ENCODE measurements at regions not wholly inside any gene's neighbourhood (a gene's known extent, or its start where the extent isn't known, plus 50 kb on each side); places are given as distances from the start of the nearest gene placed in this dataset.
A peak's percentile ranks its signal among the peaks of the same experiment; 100 is the strongest.

DNA sequence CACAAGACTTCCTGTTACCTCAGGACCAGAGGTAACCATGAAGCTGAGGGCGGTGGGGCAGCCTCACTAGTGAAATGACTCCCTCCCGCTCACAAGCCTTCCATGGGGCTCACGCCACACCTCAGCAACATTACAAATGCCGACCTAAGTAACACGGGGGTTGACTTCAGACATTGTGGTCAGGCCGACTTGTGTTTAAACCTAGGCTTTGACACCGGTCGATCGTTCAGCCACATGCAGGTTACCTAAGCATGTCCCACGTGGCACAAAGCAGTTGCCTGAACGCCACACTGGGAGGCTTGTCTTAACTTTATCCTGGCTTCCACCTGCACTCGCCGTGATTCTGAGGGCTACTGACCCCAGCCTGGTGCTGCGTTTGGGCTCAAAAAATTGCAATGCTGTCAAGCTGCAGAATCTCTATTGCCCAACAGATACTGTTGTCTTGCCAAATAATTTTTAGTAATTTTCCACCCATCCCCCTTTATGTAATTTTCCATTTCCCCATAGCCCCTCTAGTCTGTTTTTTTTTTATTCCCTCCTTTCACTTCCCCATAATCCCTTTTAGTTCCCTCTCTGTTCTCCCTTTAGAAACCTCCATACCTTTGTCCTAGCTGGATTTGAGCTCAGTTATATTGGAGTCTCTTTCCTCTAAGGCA, 158.6 kb upstream of the RGMA start:
- FAIRE-seq: no peak
- Histone ChIP-seq H3K36me3 (ENCODE audit: control insufficient read depth in 2 of 3, insufficient read depth in 3 of 3, low read length in 3 of 3) (no peaks in the 10 kb centered on the region), H3K9ac (ENCODE audit: low read length in 3 of 3) (no peak overlapping the region)

DNA sequence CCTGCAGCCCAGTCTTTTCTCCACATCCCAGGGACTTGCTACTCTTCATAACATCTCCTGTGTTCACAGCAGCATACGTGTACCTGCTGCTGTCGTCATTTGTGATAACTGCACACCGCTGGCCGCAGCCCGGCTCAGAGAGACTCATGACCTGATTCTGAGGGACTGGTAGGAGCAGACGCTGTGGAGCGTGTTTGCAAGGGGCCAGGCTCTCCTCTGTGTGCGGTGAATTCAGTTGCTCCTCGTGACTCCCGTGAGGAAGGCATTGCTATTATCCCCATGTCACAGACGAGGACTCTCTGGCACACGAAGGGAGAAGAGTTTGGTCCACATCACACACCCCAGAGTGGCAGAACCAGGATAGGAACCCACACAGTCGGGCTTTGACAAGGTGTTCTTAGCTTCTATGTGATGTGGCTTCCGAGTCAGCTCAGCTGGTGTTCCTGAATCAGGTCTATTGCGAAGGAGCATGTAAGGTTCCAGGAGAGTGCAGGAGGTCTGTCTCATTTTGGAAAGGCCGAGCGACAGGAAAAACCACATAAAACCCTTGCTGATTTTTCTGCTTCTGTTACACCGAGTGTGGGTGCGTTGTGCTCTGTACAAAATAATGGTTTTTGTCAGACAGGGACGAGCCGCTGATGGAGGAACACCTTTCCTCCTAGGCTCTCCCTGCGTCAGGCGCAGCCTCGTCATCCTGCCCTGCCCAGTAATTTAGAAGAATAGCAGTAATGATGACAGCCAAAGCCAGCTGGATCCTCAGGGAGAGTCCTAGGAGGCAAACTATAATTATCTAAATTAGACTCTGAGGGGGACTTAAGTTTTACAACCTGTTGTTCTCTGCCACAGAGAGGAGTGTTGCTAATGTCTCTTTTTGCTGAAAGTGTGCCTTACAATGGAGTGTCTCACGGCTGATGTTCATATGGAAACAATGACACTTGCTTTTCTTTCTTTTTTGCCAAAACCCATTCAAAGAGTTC, 157.5 kb upstream of the RGMA start:
- H3K9me3 ChIP-seq (ENCODE audit: control insufficient read depth in 2 of 3, insufficient read depth in 1 of 3, low read length in 3 of 3): no peaks in the 10 kb centered on the region
- H3K36me3 ChIP-seq (ENCODE audit: control insufficient read depth in 2 of 3, insufficient read depth in 3 of 3, low read length in 3 of 3): no peaks in the 10 kb centered on the region
- DNase-seq: no peak
- H3K27me3 ChIP-seq (ENCODE audit: control insufficient read depth, insufficient read depth, low read length): no peaks in the 10 kb centered on the region
- no peak overlapping the region for H3K27ac ChIP-seq (ENCODE audit: low read depth in 2 of 2, low read length in 2 of 2)
- no peak overlapping the region for H3K4me3 ChIP-seq (ENCODE audit: low read length in 3 of 3)
- TF ChIP-seq, protein P1, sequence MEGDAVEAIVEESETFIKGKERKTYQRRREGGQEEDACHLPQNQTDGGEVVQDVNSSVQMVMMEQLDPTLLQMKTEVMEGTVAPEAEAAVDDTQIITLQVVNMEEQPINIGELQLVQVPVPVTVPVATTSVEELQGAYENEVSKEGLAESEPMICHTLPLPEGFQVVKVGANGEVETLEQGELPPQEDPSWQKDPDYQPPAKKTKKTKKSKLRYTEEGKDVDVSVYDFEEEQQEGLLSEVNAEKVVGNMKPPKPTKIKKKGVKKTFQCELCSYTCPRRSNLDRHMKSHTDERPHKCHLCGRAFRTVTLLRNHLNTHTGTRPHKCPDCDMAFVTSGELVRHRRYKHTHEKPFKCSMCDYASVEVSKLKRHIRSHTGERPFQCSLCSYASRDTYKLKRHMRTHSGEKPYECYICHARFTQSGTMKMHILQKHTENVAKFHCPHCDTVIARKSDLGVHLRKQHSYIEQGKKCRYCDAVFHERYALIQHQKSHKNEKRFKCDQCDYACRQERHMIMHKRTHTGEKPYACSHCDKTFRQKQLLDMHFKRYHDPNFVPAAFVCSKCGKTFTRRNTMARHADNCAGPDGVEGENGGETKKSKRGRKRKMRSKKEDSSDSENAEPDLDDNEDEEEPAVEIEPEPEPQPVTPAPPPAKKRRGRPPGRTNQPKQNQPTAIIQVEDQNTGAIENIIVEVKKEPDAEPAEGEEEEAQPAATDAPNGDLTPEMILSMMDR (IDR thresholded peaks at IDR 0.05; ENCODE audit: borderline replicate concordance, extremely low read depth, insufficient read depth): no peak
- no peak for FAIRE-seq
- H3K4me1 ChIP-seq (ENCODE audit: control insufficient read depth in 2 of 3, insufficient read depth in 2 of 3, low read depth in 1 of 3, low read length in 3 of 3): no peaks in the 10 kb centered on the region
- intact Hi-C loops (cut with DNase I): no loop called here
- H3K9ac ChIP-seq (ENCODE audit: low read length in 3 of 3): no peak overlapping the region

More for the DNA sequence above, 158.6 kb upstream of the RGMA start:
- Histone ChIP-seq H3K4me3 (ENCODE audit: low read length in 3 of 3) (no peak overlapping the region), H3K27ac (ENCODE audit: low read depth in 2 of 2, low read length in 2 of 2) (no peak overlapping the region), H3K9me3 (ENCODE audit: control insufficient read depth in 2 of 3, insufficient read depth in 1 of 3, low read length in 3 of 3) (no peaks in the 10 kb centered on the region), H3K27me3 (ENCODE audit: control insufficient read depth, insufficient read depth, low read length) (no peaks in the 10 kb centered on the region), H3K4me1 (ENCODE audit: control insufficient read depth in 2 of 3, insufficient read depth in 2 of 3, low read depth in 1 of 3, low read length in 3 of 3) (no peaks in the 10 kb centered on the region)
- TF ChIP-seq, protein P1 (IDR thresholded peaks at IDR 0.05; ENCODE audit: borderline replicate concordance, extremely low read depth, insufficient read depth): no peak
- intact Hi-C loops (cut with DNase I): no loop called here
- no peak for DNase-seq

DNA sequence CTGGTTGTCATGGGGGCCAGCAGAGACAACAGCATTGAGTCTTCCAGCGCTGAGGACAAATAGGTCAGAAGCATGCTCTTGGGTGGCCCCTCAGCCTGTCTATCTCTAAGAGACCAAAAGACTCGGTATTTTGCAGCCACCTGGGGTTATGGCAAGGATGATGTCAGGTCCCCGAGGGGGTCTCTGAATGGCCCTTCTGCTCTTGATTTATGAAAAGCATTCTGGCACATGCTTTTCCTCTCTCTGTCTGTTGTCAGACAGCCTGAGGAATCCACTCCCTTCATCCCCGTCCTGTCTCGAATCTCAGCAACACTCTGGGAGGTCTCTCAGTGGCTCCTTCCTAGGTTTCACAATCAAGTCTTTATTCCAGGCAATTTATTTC, 156.6 kb upstream of the RGMA start:
- no peaks in the 10 kb centered on the region for H3K4me1 ChIP-seq (ENCODE audit: control insufficient read depth in 2 of 3, insufficient read depth in 2 of 3, low read depth in 1 of 3, low read length in 3 of 3)
- H3K27ac ChIP-seq (ENCODE audit: low read depth in 2 of 2, low read length in 2 of 2): no peak overlapping the region
- TF ChIP-seq, protein P1 (IDR thresholded peaks at IDR 0.05; ENCODE audit: borderline replicate concordance, extremely low read depth, insufficient read depth): no peak
- intact Hi-C loops (cut with DNase I): no loop called here
- no peak for FAIRE-seq
- no peak overlapping the region for H3K4me3 ChIP-seq (ENCODE audit: low read length in 3 of 3)
- no peaks in the 10 kb centered on the region for H3K27me3 ChIP-seq (ENCODE audit: control insufficient read depth, insufficient read depth, low read length)
- DNase-seq: peak in 1 of 5 donors; percentile 20
- H3K36me3 ChIP-seq (ENCODE audit: control insufficient read depth in 2 of 3, insufficient read depth in 3 of 3, low read length in 3 of 3): no peaks in the 10 kb centered on the region
- no peak overlapping the region for H3K9ac ChIP-seq (ENCODE audit: low read length in 3 of 3)
- no peaks in the 10 kb centered on the region for H3K9me3 ChIP-seq (ENCODE audit: control insufficient read depth in 2 of 3, insufficient read depth in 1 of 3, low read length in 3 of 3)

All from kidney (tissue), 13 donors.